A549 (cell line): ENCODE measurements at regions not wholly inside any gene's neighbourhood (a gene's known extent, or its start where the extent isn't known, plus 50 kb on each side); places are given as distances from the start of the nearest gene placed in this dataset.

Experiments used
- ATAC-seq, 2 experiments: fragments of 200-7000 bp in 1 of 2; fragments of >200 bp in 1 of 2; cut with Nextera tagmentation in 1 of 2; cut with Tn5 transposase in 1 of 2; 3 replicates each; pipeline versions ENCODE4 v1.8.0 to v1.9.1; 2018 to 2020; ENCODE audit warnings: mild to moderate bottlenecking in 1 of 2, moderate library complexity in 1 of 2
- CTCF ChIA-PET: fragments of 300-600 bp; sonication (Branson Sonifier 250); formaldehyde crosslinking; extraction: SDS; loops from one replicate; lab custom pipeline; 2021; ENCODE audit warnings: antibody characterized with exemption, inconsistent platforms; lab: Yijun Ruan, JAX
- POLR2A ChIA-PET: fragments of 350-600 bp; formaldehyde crosslinking; extraction: SDS; loops from one replicate; lab custom pipeline; 2021; ENCODE audit warnings: antibody characterized with exemption, inconsistent platforms; lab: Yijun Ruan, JAX
- DNase-seq, 2 experiments: peaks; one replicate each; pipeline versions ENCODE4 v3.0.0 to v3.0.0-alpha.2; 2011 to 2016; ENCODE audit warnings: low read depth in 1 of 2, low spot score in 1 of 2
- FAIRE-seq: peaks from 2 replicates; lab custom pipeline; 2011; peaks lifted over from hg19 to GRCh38; lab: Jason Lieb, UNC
- H3K27ac ChIP-seq, 2 experiments: fragments of >200 bp; sonication (Bioruptor Twin); formaldehyde crosslinking; 3 replicates each; pipeline ENCODE4 v1.5.1; 2016 to 2017
- H3K4me1 ChIP-seq: fragments of >200 bp; sonication (Bioruptor Twin); formaldehyde crosslinking; 3 replicates; pipeline ENCODE4 v1.6.1; 2016
- H3K4me2 ChIP-seq: fragments of >200 bp; sonication (Bioruptor Twin); formaldehyde crosslinking; 3 replicates; pipeline ENCODE4 v1.6.1; 2016
- H3K4me3 ChIP-seq: fragments of >200 bp; sonication (Bioruptor Twin); formaldehyde crosslinking; 3 replicates; pipeline ENCODE4 v1.5.1; 2016
- H3K9me3 ChIP-seq: fragments of >200 bp; sonication (Bioruptor Twin); formaldehyde crosslinking; 3 replicates; pipeline ENCODE4 v1.6.1; 2016
- BHLHE40 ChIP-seq: IDR thresholded peaks from 2 replicates; pipeline ENCODE4 v1.6.1; 2012; ENCODE audit warnings: low read depth, low read length, inconsistent platforms
- CBX2 ChIP-seq: fragments of 200-600 bp; sonication (generic); IDR thresholded peaks from 2 replicates; pipeline ENCODE4 v1.6.1; 2016; ENCODE audit warnings: low read depth, mild to moderate bottlenecking, borderline replicate concordance
- CHD2 ChIP-seq: fragments of 150-350 bp; IDR thresholded peaks from 2 replicates; pipeline ENCODE4 v1.6.1; 2014; ENCODE audit warnings: low read length; ENCODE audit not compliant: partially characterized antibody
- EHF ChIP-seq: fragments of 250-450 bp; sonication (Bioruptor Pico); IDR thresholded peaks from 2 replicates; pipeline ENCODE4 v1.5.0; 2020; ENCODE audit warnings: mild to moderate bottlenecking
- EHMT2 ChIP-seq: fragments of 200-600 bp; sonication (generic); IDR thresholded peaks from 2 replicates; pipeline ENCODE4 v1.6.1; 2016; ENCODE audit warnings: antibody characterized with exemption, low read depth, mild to moderate bottlenecking, moderate library complexity
- FOSB ChIP-seq: fragments of 250-450 bp; sonication (Bioruptor Pico); IDR thresholded peaks from 2 replicates; pipeline ENCODE4 v1.5.0; 2020; ENCODE audit warnings: mild to moderate bottlenecking, moderate library complexity
- HEYL ChIP-seq: fragments of 250-450 bp; sonication (Bioruptor Pico); IDR thresholded peaks from 2 replicates; pipeline ENCODE4 v1.8.0; 2021; ENCODE audit warnings: mild to moderate bottlenecking, moderate library complexity
- HOXB13 ChIP-seq: fragments of 250-450 bp; sonication (Bioruptor Pico); IDR thresholded peaks from 2 replicates; pipeline ENCODE4 v1.5.0; 2020; ENCODE audit warnings: low read depth, mild to moderate bottlenecking, moderate library complexity
- HOXB5 ChIP-seq: fragments of 250-450 bp; sonication (Bioruptor Pico); IDR thresholded peaks from 2 replicates; pipeline ENCODE4 v1.5.0; 2020; ENCODE audit warnings: mild to moderate bottlenecking, moderate library complexity
- JUNB ChIP-seq: fragments of >200 bp; sonication (Bioruptor Twin); formaldehyde crosslinking; IDR thresholded peaks from 2 replicates; pipeline ENCODE4 v1.6.1; 2016
- KDM1A ChIP-seq: fragments of 200-600 bp; sonication (generic); IDR thresholded peaks from 2 replicates; pipeline ENCODE4 v1.6.1; 2016; ENCODE audit warnings: low read depth, mild to moderate bottlenecking
- MAFK ChIP-seq: fragments of 450-650 bp; IDR thresholded peaks from 2 replicates; pipeline ENCODE4 v1.6.1; 2014; ENCODE audit not compliant: partially characterized antibody
- MAZ ChIP-seq: fragments of 150-350 bp; IDR thresholded peaks from 2 replicates; pipeline ENCODE4 v1.6.1; 2014; ENCODE audit warnings: antibody characterized with exemption, low read depth, low read length, borderline replicate concordance
- NR3C1 ChIP-seq: fragments of >200 bp; sonication (Bioruptor Twin); formaldehyde crosslinking; IDR thresholded peaks from 3 replicates; pipeline ENCODE4 v1.6.1; 2017
- RNF2 ChIP-seq: fragments of 200-600 bp; sonication (generic); IDR thresholded peaks from 2 replicates; pipeline ENCODE4 v1.6.1; 2016; ENCODE audit warnings: low read depth, mild to moderate bottlenecking, antibody characterized with exemption, moderate library complexity, borderline replicate concordance
- SMC3 ChIP-seq: fragments of >200 bp; sonication (Bioruptor Twin); formaldehyde crosslinking; IDR thresholded peaks from 3 replicates; pipeline ENCODE4 v1.6.1; 2018; ENCODE audit warnings: inconsistent platforms
- TFCP2L1 ChIP-seq: fragments of 250-450 bp; sonication (Bioruptor Pico); IDR thresholded peaks from 2 replicates; pipeline ENCODE4 v1.5.0; 2021; ENCODE audit warnings: mild to moderate bottlenecking
- ZNF302 ChIP-seq: fragments of 250-450 bp; sonication (Bioruptor Pico); IDR thresholded peaks from 2 replicates; pipeline ENCODE4 v1.9.0; 2021; ENCODE audit warnings: inconsistent platforms, mild to moderate bottlenecking, moderate library complexity
- ZSCAN20 ChIP-seq: fragments of 250-450 bp; sonication (Bioruptor Pico); IDR thresholded peaks from 2 replicates; pipeline ENCODE4 v1.8.0; 2022; ENCODE audit warnings: mild to moderate bottlenecking, moderate library complexity
- WGBS: methylation state at CpG from one replicate; pipeline ENCODE4 v1.1.6; 2017; ENCODE audit errors: missing lambda C conversion rate; 5-methylcytosine and 5-hydroxymethylcytosine counted together
- TF ChIP-seq, protein P1 (sequence below): fragments of 150-350 bp; IDR thresholded peaks from 2 replicates; pipeline ENCODE4 v1.6.1; 2014; ENCODE audit warnings: low read depth, mild to moderate bottlenecking, low read length
- TF ChIP-seq, protein P2 (sequence below): IDR thresholded peaks from 2 replicates; pipeline ENCODE4 v1.6.1; 2012
- TF ChIP-seq, protein P3 (sequence below): IDR thresholded peaks from 2 replicates; pipeline ENCODE4 v1.6.1; 2012; ENCODE audit warnings: low read depth, borderline replicate concordance
- TF ChIP-seq, protein P4 (sequence below): fragments of 450-650 bp; IDR thresholded peaks from 2 replicates; pipeline ENCODE4 v1.6.1; 2014; ENCODE audit warnings: antibody characterized with exemption
- TF ChIP-seq, protein P5 (sequence below): fragments of 250-450 bp; sonication (Bioruptor Pico); IDR thresholded peaks from 2 replicates; pipeline ENCODE4 v1.5.0; 2021; ENCODE audit warnings: mild to moderate bottlenecking, moderate library complexity, borderline replicate concordance

DNA sequence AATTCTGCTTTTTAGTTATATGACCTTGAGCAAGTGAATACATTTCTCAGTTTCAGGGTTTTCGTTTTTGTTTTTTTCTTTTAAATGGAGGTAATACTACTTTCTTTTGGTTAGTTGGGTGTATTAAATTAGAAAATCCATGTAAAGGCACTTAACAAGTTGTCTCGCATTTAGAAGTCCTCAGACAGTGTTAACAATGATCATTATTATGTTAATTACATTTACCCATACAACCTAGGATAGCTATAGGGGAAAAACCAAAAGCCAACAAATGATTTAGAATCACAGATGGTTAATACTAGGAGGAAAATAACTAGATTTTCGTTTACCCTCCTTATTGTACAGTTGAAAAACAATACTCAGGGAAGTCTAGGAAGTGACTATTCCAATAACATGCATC is 972.2 kb upstream of the WWC1 start:
- DNase-seq (no peak), FAIRE-seq (no peak), ATAC-seq (no peak)
- Histone ChIP-seq H3K4me3 (no peak overlapping the region), H3K9me3 (no peaks in the 10 kb centered on the region), H3K4me1 (no peaks in the 10 kb centered on the region), H3K4me2 (no peak overlapping the region), H3K27ac (no peak overlapping the region)
- TF ChIP-seq CBX2 (no peak), SMC3 (no peak), MAFK (no peak)
- TF ChIP-seq, protein P1, sequence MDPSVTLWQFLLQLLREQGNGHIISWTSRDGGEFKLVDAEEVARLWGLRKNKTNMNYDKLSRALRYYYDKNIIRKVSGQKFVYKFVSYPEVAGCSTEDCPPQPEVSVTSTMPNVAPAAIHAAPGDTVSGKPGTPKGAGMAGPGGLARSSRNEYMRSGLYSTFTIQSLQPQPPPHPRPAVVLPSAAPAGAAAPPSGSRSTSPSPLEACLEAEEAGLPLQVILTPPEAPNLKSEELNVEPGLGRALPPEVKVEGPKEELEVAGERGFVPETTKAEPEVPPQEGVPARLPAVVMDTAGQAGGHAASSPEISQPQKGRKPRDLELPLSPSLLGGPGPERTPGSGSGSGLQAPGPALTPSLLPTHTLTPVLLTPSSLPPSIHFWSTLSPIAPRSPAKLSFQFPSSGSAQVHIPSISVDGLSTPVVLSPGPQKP = no peak
- POLR2A ChIA-PET = no interaction called here
- WGBS = 16% methylated on average over 3 of the region's 3 CpGs
- CTCF ChIA-PET = no interaction called here

DNA sequence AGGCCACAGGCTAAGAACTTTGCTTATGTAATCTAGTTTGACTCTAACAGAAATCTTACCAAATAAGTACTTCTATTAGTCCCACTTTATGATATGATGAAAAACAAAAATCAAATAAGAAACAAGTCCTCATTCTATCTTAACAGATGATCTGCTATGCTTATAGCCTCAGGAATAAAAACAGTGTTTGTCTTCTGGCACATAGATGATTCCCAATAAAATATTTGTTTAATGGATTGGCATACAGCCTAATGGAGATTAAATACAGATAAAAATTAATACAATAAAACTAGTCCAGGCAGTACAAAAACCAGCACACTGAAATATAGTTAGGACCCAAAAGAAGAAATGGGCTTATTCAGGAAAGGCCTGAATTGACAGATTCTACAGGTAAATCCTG is 971.4 kb upstream of the WWC1 start:
- no peaks in the 10 kb centered on the region for H3K4me1 ChIP-seq
- H3K4me2 ChIP-seq = no peak overlapping the region
- DNase-seq = no peak
- no peak overlapping the region for H3K27ac ChIP-seq
- FAIRE-seq = no peak
- no peak for ATAC-seq
- H3K9me3 ChIP-seq = no peaks in the 10 kb centered on the region
- no peak for TF ChIP-seq SMC3
- TF ChIP-seq, protein P2, sequence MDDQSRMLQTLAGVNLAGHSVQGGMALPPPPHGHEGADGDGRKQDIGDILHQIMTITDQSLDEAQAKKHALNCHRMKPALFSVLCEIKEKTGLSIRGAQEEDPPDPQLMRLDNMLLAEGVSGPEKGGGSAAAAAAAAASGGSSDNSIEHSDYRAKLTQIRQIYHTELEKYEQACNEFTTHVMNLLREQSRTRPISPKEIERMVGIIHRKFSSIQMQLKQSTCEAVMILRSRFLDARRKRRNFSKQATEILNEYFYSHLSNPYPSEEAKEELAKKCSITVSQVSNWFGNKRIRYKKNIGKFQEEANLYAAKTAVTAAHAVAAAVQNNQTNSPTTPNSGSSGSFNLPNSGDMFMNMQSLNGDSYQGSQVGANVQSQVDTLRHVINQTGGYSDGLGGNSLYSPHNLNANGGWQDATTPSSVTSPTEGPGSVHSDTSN = no peak
- no peak for TF ChIP-seq EHF (CRISPR knock-in tag)
- TF ChIP-seq, protein P3, sequence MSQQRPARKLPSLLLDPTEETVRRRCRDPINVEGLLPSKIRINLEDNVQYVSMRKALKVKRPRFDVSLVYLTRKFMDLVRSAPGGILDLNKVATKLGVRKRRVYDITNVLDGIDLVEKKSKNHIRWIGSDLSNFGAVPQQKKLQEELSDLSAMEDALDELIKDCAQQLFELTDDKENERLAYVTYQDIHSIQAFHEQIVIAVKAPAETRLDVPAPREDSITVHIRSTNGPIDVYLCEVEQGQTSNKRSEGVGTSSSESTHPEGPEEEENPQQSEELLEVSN = no peak
- TF ChIP-seq, protein P4, sequence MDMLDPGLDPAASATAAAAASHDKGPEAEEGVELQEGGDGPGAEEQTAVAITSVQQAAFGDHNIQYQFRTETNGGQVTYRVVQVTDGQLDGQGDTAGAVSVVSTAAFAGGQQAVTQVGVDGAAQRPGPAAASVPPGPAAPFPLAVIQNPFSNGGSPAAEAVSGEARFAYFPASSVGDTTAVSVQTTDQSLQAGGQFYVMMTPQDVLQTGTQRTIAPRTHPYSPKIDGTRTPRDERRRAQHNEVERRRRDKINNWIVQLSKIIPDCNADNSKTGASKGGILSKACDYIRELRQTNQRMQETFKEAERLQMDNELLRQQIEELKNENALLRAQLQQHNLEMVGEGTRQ = no peak
- TF ChIP-seq CBX2 = no peak
- ChIA-PET CTCF (no interaction called here), POLR2A (no interaction called here)
- no peak overlapping the region for H3K4me3 ChIP-seq

DNA sequence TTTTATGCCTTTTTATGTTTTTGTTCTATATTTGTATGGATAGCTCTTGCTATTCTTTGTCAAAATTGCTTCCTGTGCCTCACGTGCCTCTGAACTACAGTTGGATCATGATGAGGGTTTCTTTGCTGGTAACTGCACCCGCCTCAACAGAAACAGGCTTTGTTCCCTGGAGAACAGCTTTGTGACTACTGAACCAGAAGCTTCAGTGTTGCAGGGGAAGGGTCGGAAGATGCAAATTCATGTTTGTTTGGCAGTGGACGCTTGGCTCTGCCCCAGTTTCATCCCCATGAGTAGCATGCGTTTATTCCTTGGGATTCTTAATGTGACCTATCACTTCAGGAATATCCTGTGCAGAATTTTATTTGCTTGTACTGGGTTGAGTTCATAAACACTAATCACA is 959.1 kb upstream of the WWC1 start:
- no peak overlapping the region for H3K27ac ChIP-seq
- no peak for TF ChIP-seq HEYL
- no peak for DNase-seq
- FAIRE-seq = no peak
- no peaks in the 10 kb centered on the region for H3K4me1 ChIP-seq
- no peak for ATAC-seq
- WGBS = 26% methylated on average over 5 of the region's 5 CpGs
- no peaks in the 10 kb centered on the region for H3K9me3 ChIP-seq
- H3K4me2 ChIP-seq = no peak overlapping the region
- ChIA-PET CTCF (no interaction called here), POLR2A (no interaction called here)
- no peak overlapping the region for H3K4me3 ChIP-seq

DNA sequence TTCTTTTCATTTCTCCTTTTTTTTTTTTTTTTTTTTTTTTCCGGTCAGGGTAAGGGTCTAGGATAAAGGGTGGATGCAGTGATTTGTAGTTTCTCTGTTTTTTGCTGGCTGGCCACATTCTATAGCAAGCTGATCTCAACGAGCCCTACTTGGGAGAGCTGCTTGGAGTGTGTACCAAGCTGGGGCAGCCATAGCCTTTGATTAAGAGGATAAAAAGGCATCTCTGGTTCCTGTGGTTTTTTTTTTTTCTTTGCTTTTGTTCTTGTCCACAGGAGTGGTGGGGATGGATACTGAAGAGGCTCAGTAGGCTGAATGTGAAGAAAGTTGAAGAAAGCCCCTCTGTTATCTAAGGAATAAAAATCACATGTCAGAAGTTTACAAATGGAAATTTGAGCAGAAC is 955.3 kb upstream of the WWC1 start:
- ATAC-seq (no peak), DNase-seq (no peak), FAIRE-seq (no peak)
- Histone ChIP-seq H3K27ac (no peak overlapping the region), H3K4me1 (no peaks in the 10 kb centered on the region), H3K4me2 (no peak overlapping the region), H3K4me3 (no peak overlapping the region), H3K9me3 (no peaks in the 10 kb centered on the region)
- WGBS = 4% methylated on average over 2 of the region's 2 CpGs
- ChIA-PET CTCF (no interaction called here), POLR2A (no interaction called here)
- TF ChIP-seq MAZ (no peak), KDM1A (no peak), RNF2 (no peak), CHD2 (no peak), JUNB (no peak), EHMT2 (no peak), BHLHE40 (no peak), HEYL (no peak), HOXB5 (no peak), TFCP2L1 (CRISPR knock-in tag) (no peak), FOSB (no peak), ZNF302 (CRISPR knock-in tag) (no peak), NR3C1 (no peak), CBX2 (no peak), HOXB13 (CRISPR knock-in tag) (no peak), MAFK (no peak), ZSCAN20 (no peak)
- TF ChIP-seq, protein P5, sequence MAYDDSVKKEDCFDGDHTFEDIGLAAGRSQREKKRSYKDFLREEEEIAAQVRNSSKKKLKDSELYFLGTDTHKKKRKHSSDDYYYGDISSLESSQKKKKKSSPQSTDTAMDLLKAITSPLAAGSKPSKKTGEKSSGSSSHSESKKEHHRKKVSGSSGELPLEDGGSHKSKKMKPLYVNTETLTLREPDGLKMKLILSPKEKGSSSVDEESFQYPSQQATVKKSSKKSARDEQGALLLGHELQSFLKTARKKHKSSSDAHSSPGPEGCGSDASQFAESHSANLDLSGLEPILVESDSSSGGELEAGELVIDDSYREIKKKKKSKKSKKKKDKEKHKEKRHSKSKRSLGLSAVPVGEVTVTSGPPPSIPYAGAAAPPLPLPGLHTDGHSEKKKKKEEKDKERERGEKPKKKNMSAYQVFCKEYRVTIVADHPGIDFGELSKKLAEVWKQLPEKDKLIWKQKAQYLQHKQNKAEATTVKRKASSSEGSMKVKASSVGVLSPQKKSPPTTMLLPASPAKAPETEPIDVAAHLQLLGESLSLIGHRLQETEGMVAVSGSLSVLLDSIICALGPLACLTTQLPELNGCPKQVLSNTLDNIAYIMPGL = no peak
